Stomach (tissue), 4 donors: ENCODE measurements at regions not wholly inside any gene's neighbourhood (a gene's known extent, or its start where the extent isn't known, plus 50 kb on each side); places are given as distances from the start of the nearest gene placed in this dataset.

Source experiments
- POLR2A ChIP-seq, 4 donors: fragments of 450-650 bp; IDR thresholded peaks; one replicate each; pipeline ENCODE4 v1.6.1; 2016; ENCODE audit warnings: antibody characterized with exemption in 4 of 4, control low read depth in 2 of 4, mild to moderate bottlenecking in 1 of 4, moderate library complexity in 1 of 4
- TF ChIP-seq, protein P1 (sequence below), 7 experiments: fragments of 450-650 bp in 4 of 7; fragments of 200-600 bp in 3 of 7; sonication (generic) in 3 of 7; IDR thresholded peaks; one replicate each; pipeline ENCODE4 v1.5.1; 2016 to 2019; ENCODE audit warnings: antibody characterized with exemption in 7 of 7, control low read depth in 2 of 7, mild to moderate bottlenecking in 1 of 7

- TF ChIP-seq, protein P1, sequence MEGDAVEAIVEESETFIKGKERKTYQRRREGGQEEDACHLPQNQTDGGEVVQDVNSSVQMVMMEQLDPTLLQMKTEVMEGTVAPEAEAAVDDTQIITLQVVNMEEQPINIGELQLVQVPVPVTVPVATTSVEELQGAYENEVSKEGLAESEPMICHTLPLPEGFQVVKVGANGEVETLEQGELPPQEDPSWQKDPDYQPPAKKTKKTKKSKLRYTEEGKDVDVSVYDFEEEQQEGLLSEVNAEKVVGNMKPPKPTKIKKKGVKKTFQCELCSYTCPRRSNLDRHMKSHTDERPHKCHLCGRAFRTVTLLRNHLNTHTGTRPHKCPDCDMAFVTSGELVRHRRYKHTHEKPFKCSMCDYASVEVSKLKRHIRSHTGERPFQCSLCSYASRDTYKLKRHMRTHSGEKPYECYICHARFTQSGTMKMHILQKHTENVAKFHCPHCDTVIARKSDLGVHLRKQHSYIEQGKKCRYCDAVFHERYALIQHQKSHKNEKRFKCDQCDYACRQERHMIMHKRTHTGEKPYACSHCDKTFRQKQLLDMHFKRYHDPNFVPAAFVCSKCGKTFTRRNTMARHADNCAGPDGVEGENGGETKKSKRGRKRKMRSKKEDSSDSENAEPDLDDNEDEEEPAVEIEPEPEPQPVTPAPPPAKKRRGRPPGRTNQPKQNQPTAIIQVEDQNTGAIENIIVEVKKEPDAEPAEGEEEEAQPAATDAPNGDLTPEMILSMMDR (IDR thresholded peaks at IDR 0.05): no peak
- TF ChIP-seq POLR2A (IDR thresholded peaks at IDR 0.05): no peak
Observed at GRCh38 chr1:102628109-102628613, 480.2 kb downstream of the COL11A1 start.
